PC-3 (cell line): ENCODE measurements at regions not wholly inside any gene's neighbourhood (a gene's known extent, or its start where the extent isn't known, plus 50 kb on each side); places are given as distances from the start of the nearest gene placed in this dataset.

Experiments used
- CTCF ChIP-seq: fragments of 300-600 bp; sonication (generic); conservative IDR thresholded peaks from 2 replicates; pipeline ENCODE4 v1.5.1; 2017; ENCODE audit warnings: antibody characterized with exemption, low read depth, mild to moderate bottlenecking, low read length
- EZH2 ChIP-seq: fragments of 300-600 bp; sonication (generic); IDR thresholded peaks from one replicate; pipeline ENCODE4 v1.6.1; 2017; ENCODE audit warnings: antibody characterized with exemption, mild to moderate bottlenecking, low read length; ENCODE audit not compliant: unreplicated experiment
- EZH2phosphoT487 ChIP-seq: fragments of 300-600 bp; sonication (generic); IDR thresholded peaks from 2 replicates; pipeline ENCODE4 v1.6.1; 2018; ENCODE audit warnings: mild to moderate bottlenecking, antibody characterized with exemption, low read length, borderline replicate concordance

DNA sequence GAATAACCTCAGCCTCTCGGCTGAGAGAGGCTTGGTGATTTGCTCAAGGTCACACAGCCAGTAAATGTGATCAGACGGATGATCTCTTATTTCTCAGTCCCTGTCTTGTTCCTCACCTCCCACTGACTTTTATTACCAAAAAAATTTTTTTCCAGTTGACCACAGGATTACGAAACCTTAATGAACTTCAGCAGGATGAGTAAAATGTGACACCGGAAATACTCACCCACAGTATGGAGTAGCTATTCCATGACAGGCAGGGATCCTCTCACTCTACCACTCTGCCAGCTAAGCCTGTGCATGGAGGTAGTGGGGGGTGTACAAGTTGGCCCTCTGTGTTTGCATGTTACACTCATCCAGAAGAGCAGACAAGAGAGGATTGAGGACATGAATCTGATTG, 916.4 kb downstream of the UQCRFS1 start:
- TF ChIP-seq CTCF: no peak
- no peak for TF ChIP-seq EZH2phosphoT487
- no peak for TF ChIP-seq EZH2
